PC-3 (cell line): ENCODE measurements at regions not wholly inside any gene's neighbourhood (a gene's known extent, or its start where the extent isn't known, plus 50 kb on each side); places are given as distances from the start of the nearest gene placed in this dataset.

Experiments used
- EZH2 ChIP-seq: fragments of 300-600 bp; sonication (generic); IDR thresholded peaks from one replicate; pipeline ENCODE4 v1.6.1; 2017; ENCODE audit warnings: antibody characterized with exemption, mild to moderate bottlenecking, low read length; ENCODE audit not compliant: unreplicated experiment
- EZH2phosphoT487 ChIP-seq: fragments of 300-600 bp; sonication (generic); IDR thresholded peaks from 2 replicates; pipeline ENCODE4 v1.6.1; 2018; ENCODE audit warnings: mild to moderate bottlenecking, antibody characterized with exemption, low read length, borderline replicate concordance
- TF ChIP-seq, protein P1 (sequence below): fragments of 300-600 bp; sonication (generic); conservative IDR thresholded peaks from 2 replicates; pipeline ENCODE4 v1.5.1; 2017; ENCODE audit warnings: antibody characterized with exemption, low read depth, mild to moderate bottlenecking, low read length

DNA sequence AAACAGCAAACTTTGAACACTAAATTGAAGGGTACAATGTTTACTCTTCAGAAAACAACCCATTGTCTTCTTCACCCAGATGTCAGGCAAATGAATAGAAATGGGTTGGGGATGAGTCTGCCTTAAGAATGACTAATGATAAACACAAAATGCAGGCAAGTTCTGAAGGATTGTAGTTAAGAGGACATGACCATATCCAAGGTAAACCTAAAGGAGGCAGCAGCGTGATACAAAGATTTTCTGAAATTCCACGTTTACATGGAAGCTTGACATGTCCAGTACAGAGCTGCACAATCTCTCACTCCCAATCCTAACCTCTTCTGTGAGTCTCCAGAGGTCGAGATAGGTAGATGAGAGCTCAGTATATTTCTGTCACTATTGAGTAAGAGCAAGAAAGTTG, 1263.2 kb upstream of the CDH6 start:
- TF ChIP-seq, protein P1, sequence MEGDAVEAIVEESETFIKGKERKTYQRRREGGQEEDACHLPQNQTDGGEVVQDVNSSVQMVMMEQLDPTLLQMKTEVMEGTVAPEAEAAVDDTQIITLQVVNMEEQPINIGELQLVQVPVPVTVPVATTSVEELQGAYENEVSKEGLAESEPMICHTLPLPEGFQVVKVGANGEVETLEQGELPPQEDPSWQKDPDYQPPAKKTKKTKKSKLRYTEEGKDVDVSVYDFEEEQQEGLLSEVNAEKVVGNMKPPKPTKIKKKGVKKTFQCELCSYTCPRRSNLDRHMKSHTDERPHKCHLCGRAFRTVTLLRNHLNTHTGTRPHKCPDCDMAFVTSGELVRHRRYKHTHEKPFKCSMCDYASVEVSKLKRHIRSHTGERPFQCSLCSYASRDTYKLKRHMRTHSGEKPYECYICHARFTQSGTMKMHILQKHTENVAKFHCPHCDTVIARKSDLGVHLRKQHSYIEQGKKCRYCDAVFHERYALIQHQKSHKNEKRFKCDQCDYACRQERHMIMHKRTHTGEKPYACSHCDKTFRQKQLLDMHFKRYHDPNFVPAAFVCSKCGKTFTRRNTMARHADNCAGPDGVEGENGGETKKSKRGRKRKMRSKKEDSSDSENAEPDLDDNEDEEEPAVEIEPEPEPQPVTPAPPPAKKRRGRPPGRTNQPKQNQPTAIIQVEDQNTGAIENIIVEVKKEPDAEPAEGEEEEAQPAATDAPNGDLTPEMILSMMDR: 0 out of 2 replicates have a peak, but pooled peaks have one; percentile 35
- TF ChIP-seq EZH2phosphoT487: no peak
- no peak for TF ChIP-seq EZH2
